Inflammatory macrophage (primary cell): ENCODE measurements at regions not wholly inside any gene's neighbourhood (a gene's known extent, or its start where the extent isn't known, plus 50 kb on each side); places are given as distances from the start of the nearest gene placed in this dataset.
"Not testable (repeated sequence)": the region's sequence is repeated elsewhere in the genome, so short reads cannot be mapped to it uniquely, and the experiment has no call there.

Experiments used
- DNase-seq, 2 donors: peaks; one replicate each; pipeline ENCODE4 v3.0.0-alpha.2; 2020 to 2022

DNA sequence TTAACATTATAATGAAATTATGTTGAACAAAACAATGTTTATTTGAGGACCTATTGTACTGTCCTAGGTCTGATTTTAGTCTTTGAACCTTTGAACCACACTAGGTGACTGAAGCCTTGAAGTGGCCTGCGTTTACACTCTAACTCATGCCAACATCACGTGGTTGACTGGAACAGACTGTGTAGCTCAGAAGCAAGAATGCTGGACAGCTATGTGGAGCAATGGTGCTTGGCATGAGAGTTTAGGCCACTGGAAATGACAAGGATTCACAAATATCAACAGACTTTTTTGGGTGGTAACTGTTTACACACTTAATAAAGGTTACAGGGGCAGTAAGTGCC lies 391.5 kb downstream of the RAP2B start:
- DNase-seq: no peak

DNA sequence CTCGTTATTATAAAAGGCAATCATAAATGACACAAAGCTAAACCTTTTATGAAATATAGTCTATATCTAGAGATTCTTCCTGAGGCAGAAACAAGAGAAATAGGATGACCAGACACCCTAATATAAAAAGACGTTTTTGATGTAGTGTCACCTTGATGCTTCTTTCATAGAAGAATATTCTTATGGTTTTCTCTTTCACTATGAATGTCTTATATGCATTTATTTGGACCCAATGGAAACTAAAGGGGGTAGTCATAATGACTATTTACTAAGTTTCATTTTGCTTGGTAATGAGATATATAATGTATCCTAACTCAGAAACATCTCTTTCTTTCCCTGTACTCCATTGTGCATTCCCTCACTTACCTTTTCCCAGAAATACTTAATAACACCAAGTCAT lies 393.9 kb downstream of the RAP2B start:
- no peak for DNase-seq

DNA sequence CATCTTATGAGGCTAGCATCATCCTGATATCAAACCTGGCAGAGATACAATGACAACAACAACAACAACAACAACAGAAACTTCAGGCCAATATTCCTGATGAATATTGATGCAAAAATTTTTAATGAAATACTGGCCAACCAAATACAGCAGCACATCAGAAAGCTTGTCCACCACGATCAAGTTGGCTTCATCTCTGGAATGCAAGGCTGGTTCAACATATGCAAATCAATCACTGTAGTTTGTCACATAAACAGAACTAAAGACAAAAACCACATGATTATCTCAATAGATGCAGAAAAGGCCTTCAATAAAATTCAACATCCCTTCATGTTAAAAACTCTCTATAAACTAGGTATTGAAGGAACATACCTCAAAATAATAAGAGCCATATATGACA lies 397.3 kb downstream of the RAP2B start:
- not testable (repeated sequence) for DNase-seq

DNA sequence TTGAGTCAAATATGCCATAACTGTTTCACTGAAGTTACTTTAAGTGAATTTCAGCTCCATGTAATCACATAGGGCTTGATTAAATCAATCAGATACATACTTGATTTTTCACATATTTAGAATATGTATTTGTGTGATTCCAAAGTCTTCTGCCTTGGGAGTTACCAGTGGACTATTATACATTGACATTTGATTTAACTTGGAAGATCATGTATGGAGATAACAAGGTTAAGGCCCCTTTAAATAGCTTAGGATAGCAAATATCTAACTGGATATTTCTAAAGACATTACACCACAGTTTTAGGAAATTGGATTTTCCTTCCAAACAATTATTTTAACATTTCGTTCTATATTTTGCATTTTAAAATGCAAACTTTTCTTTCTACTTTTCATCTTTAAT lies 405.0 kb downstream of the RAP2B start:
- no peak for DNase-seq

DNA sequence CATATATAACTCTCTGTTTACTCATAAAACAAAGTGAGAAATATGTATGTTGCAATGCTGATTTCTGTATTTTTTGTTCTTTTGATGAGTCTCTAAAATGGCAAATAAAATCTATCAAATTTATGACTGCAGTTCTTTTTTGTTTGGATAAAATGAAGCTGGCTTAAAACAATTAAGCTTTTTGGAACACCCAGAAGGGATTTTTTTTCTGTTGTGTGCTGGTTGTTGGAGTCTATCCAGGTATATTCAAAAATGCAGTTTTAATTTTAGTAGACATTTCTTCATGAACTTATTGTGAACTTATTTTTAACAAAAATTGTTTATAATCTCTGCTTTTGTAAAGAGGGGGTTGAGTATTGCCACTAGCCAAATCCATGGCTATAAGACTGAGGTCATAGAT lies 405.5 kb downstream of the RAP2B start:
- DNase-seq: no peak

DNA sequence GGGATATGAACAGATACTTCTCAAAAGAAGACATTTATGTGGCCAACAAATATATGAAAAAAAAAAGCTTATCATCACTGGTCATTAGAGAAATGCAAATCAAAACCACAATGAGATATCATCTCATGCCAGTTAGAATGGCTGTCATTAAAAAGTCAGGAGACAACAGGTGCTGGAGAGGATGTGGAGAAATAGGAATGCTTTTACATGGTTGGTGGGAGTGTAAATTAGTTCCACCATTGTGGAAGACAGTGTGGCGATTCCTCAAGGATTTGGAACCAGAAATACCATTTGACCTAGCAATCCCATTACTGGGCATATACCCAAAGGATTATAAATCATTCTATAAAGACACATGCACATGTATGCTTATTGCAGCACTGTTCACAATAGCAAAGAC lies 408.5 kb downstream of the RAP2B start:
- not testable (repeated sequence) for DNase-seq

DNA sequence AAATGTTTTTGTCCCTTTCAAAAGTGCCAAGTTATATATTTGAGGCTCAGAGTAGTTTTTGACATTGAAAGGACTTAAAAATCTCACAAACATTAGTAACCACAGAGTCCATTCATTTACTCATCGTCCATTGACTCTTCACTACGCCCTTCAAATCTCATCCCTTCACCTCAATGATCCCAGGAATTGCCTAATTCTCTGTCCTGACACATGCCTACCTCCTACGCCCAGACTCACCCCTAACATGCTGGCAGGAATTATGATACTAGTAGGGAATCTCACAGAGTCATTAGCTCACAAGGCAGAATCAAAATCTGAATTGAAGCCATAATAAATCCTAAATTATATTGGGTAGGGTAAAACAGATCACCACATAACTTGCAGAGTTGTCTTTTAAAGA lies 410.1 kb downstream of the RAP2B start:
- no peak for DNase-seq

DNA sequence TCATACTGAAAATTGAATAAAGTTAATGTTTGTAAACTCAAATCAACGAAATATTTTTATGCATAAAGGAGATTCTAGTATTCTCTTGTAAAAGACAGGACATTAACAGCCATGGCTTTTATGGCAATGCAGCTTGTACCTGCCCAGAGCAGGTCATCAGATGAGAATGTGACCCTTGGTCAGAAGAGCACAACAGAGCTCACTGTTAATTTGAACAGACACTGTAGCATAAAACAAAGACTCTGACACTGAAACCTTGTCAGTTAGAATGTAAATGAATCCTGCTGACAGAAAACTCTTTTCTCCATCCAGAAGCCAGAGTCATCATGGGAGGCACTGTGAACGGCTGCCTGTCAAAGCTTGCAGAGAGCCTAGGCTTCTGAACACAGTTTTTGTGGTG lies 410.6 kb downstream of the RAP2B start:
- DNase-seq: no peak

DNA sequence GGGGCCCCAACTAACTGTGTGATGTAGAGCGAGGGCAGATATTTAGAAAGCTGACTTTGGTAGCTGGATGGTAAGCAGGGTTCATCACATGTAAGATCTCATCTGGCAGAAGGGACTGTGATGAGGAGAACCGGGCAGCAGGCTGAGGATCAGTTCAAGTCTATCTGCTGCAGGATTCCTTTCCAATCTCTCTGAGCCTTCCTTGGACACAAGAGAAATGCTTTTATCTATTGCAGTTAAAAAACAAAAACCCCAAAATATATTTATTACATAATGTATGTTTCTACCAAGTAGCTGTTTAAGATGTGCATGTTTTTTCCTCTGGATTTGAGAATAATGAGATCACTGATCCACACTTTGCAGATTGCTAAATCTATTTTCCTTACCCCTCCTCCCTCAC lies 411.5 kb downstream of the RAP2B start:
- no peak for DNase-seq

DNA sequence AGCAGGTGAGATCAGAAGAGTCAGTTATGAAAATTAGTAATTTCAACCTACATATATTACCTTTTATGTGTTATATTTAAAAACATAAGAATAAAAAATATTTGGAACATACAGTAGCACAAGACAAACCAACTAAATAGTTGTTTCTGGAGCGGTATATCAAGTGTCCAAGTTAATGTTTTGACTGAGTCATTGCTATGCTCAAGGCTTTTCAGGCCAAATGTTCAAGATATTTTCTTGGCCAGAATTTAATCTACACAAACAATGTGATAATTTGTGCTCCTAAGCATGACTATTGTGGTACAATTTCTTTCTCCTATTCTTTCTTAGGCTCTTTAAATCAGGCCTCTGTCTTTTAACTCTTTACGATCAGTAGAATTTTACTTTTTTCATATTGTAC lies 412.4 kb downstream of the RAP2B start:
- no peak for DNase-seq

DNA sequence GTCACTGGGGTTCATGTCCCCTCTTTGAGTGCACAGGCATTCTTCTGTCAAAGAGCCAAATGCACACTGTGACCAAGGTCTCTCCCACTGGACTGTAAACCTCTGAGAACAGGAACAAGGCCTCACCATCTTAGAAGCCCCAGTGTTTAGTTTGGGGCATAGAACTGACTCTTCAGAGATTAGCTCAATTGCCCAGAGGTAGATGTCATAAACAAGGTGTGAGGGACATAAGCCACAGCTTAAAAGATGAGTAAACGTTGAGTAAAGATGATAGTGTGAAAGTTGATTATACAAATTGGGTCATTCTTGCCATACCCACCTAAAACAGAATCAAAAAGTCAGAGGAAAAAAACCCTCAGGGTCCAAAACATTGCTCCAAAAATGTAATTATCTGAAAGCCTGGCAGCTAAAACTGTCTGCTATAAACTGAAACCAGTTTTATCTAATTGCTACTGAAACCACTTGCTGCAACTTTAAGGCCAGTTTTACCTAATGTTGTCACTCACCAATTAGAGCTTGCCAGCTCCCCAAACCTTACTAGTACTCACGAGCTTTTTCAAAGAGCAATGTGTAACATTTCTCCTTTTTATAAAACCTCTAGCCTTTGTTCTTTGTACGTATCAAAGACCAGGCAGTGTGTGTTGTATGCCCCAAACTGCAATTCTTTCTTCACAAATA lies 415.2 kb downstream of the RAP2B start:
- DNase-seq: no peak

DNA sequence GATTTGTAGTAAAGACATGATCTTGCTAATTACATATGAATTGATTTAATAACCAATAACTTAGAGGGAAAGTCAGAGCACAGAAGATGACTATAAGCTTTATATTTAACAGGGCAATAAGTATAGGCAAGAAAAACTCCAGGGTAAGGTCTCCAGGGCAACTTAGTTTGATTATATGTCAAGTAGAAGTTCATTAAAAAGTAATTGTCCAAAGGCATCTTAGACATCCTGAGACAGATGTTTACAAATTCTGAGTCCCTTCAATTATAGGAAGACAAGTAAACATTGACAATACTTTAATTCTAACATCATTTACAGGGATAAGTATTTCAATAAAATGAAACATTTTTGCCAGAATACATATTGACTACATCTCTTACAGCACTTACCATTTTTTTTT lies 416.0 kb downstream of the RAP2B start:
- no peak for DNase-seq

DNA sequence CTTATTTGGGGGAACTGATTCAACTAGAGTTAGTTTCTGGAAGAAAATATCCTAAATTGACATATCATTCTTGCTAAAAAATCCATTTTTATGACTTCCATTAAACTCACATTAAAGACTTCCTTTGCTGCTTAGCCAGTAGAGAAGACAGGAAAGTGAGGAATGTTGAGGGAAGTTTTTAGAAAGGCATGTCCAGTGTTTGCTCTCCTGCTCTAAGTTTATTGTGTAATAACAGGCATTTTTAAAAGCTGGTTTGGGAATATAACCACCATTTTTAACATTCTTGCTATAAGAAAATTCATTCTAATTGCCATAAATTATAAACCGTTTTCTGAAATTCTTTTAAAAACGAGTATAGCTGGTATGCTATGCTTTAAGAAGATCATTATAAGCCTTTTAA lies 428.0 kb downstream of the RAP2B start:
- no peak for DNase-seq

DNA sequence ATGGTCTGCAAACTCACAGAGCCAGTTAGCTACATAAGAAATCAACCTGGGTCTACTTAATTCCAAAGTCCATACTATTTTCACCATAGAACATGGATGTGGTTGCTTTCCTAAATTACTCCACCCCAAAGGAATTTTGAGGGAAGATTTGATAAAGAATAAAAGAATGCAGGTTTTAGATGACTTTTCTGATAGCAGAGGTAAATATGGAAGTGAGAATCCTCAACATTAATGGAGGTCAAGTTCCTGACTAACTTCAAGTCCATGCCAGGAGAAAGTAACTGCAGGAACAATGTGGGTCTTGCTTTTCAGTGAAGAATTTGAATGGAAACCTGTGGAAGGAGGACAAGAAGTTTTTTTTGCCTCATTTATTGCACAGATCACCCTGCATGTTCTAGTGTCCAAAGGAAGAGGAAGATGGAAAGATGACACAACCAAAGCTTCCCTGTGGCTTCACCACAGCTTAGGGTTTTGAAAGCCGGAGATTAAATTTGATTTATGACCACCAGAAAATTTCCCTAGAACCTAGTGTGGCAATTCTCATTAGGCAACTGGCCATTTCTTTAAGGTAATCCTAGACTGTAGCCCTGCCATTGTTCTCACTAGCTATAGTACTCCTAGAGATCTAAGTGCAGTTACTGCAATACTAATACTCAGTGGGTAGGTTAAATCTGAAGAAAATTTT lies 429.7 kb downstream of the RAP2B start:
- DNase-seq: peak; percentile 80 to 90

DNA sequence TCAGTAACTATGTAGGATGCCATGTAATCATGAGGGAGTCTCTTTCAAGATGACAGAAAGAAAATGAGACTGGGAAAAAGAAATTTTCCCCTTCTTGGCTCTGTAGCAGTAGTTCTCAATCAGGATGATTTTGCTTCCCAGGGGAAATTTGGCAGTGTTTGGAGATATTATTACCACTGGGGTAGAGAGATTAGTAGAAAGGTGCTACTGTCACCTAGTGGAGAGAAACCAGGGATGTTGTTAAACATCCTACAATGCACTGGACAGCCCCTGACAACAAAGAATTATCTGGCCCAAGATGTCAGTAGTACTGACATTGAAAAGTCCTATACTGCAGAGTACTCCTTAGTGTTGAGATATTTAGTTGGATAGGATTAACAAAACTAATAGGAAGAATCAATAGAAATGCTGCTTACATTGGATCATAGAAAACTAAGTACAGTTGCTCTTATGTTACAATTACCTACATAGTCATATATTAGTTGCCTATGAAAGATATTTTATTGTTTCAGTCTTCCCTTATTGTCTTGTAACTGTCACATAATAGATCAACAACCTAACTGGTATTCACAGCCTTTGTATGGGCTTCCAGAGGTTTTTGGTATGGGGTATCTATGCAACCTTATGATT lies 433.3 kb downstream of the RAP2B start:
- DNase-seq: peak; percentile 22 to 43

DNA sequence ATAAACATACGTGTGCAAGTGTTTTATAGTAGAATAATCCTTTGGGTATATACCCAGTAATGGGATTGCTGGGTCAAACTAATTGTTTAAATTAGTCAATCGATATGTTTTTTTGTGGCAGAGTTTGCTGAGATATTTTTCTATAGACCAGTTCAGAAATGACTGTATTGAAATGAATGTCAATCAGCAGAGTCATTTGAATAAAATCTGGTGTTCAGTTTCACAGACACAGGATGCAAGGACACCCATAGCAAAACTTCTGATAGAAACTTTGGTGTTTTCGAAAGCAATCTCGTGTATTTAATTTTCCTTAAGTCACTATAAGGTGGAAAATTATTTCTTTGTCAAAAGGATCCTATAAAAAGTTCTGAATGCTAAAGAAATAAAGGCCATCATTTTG lies 434.4 kb downstream of the RAP2B start:
- no peak for DNase-seq

DNA sequence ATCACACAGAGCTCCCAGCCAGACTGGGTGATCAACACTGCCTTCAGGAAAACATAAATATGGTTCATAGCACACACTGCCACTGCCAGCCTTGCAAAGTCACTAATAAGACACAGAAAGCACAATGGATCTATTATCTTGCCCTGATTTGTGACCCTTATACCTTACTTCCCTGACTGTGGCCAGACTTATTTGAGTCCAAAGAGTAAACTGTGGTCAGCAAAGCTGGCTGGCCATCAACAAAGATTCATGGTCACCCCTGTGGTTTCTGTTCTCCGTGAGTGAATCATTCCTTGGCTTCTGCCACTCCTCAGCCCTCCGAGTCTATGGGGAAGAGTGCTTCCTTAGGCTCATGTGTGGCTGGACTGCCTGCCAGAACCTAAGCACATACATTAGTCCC lies 437.7 kb downstream of the RAP2B start:
- DNase-seq: peak in 1 of 2 donors; percentile 25

DNA sequence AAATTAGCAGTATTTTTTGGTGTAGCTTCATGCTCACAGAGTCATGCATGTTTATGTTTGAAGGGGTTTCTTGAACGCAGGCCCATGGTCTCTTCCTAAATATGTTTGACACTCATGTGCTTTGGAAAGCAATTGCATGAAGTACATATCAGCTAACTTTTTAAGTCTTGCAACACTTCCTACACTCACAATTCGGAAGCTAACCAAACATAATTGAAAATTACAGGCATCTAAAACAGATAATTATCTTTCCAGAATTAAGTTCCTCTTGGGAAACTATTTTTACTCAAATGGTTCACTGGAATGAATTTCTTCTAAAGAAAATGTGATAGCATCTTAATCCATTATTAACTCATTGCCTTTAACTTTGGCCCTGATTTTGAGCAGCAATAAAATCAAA lies 438.9 kb downstream of the RAP2B start:
- DNase-seq: no peak

DNA sequence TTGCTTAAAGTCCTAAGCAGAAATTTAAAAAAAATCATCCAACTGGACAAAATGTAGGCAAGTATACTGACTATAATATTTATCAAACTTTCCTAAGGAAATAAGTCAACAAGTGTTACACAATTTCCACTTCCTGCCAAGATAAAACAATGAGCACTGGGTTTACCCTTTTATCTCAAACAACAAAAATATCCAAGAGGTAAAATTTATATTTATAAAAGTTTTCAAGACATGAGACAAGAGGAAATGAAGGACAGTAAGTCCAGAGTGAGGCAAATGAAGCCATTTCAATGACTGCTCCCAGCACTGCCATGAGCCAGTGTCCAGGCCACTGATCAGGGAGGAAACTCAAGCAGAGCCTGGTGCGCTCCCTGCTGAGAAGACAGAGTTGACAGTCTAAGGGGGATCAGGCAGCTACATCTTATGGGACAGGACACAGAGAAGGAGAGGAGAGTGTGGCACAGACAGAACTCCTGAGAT lies 439.4 kb downstream of the RAP2B start:
- DNase-seq: no peak

DNA sequence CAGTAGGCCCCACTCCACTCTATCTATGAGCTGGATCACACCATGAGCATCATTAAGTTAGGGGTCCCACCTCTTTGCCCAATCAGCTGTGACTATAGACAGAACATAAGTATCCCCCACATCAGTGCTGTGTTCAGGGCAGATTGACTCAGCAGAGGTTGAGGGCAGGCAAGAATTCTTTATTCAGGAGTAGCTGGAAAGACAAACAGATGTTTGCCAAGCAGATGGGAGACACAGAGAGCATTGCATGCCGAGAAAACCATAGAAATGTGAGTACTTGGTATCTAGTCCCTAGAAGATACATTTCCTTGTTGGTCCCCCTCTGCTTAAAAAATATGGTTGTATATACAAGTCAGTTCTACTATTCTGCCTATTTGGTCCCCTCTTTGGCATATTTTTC lies 440.8 kb downstream of the RAP2B start:
- DNase-seq: no peak

DNA sequence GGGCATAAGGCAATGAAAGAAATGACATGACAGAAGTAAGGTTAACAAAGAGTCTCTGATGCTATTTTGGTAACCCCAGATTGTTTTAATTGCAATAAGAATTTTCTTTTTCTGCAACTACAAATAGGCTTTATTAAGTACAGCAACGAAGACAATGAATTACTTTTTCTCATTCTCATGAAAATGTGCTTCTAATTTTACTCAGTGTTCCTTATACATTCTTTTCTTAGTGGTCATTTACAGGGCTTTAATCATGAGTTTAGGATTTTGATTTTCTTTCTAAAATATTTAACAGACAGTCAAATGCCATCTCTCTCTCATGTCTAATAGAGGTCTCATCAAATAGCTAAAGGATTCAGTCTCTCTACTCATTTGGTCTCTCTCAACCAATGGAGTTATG lies 452.1 kb downstream of the RAP2B start:
- no peak for DNase-seq

DNA sequence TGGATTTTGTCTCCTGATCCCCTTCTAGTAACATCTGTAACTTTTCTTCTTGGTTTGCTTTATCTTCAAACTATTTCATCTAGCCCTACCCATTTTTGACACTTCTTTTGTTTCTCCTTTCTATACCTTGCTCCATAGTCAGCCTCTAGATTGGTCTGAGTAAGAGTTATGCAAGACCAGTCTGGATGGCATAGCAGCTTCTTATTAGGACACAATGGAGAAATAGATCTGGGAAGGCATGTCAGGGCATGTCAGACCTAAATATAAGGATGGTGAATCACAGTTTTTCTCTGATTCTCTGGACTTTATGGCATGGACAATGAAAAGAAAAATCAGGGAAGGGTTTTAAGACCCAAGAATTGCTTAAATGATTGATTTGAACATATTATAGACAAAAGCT lies 452.5 kb downstream of the RAP2B start:
- peak; percentile 61 to 79 for DNase-seq

DNA sequence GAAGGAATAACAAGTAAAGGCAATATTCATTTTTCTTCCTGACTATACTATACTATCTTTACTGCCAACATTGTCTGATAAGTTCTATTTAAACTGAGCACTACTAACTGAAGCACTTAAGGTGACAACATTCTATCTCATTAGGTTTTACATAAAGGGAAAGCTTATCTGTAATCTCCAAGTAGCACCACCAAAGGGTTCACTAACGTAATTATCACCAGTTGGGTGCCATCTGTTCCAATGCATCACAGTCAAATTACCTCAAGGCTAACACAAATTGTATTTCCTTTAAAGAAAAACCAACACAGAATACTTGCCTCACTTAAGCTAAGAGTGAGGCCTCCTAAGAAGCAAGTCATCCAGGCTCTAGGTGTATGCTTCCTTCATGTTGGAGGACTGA lies 453.8 kb downstream of the RAP2B start:
- DNase-seq: no peak

DNA sequence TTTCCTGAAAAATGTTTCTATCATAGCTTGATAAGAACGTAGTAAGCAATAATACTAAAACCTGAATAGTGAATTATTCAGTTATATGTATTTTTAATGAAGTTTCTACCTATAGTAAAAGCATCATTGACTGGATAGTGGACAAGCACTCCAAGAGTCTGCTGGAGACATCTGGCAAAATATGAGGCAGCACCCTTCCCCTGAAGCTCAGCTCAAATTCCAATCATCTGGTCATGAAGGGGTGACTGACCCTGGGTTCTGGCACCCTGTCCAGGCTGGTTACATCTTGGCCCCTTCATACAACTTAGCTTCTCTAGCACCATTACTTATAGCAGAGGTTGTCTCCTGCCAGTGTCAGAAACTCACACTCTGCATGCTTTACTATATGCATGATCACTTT lies 455.4 kb downstream of the RAP2B start:
- no peak for DNase-seq
